ENCODE measurements at regions not wholly inside any gene's neighbourhood (a gene's known extent, or its start where the extent isn't known, plus 50 kb on each side); places are given as distances from the start of the nearest gene placed in this dataset.

GRCh38 chr14:97458661-97459579, 661.7 kb downstream of the VRK1 start:
- no peaks in the 10 kb centered on the region for H3K36me3 ChIP-seq (ENCODE audit: control insufficient read depth in 2 of 2, insufficient read depth in 2 of 2, low read length in 2 of 2)
- H3K9me3 ChIP-seq (ENCODE audit: control insufficient read depth in 2 of 2, low read length in 2 of 2), result peaks cover 0 to 6% of the 10 kb centered on the region in 2 donors
- peaks cover 0 to 2% of the 10 kb centered on the region in 2 donors for H3K27me3 ChIP-seq (ENCODE audit: control insufficient read depth in 2 of 2, insufficient read depth in 2 of 2, low read length in 2 of 2)
- H3K4me1 ChIP-seq (ENCODE audit: control insufficient read depth in 2 of 2, insufficient read depth in 2 of 2, low read length in 2 of 2), result peaks cover 12 to 16% of the 10 kb centered on the region in 2 donors
- H3K4me3 ChIP-seq (ENCODE audit: low read length in 2 of 2), result peak overlapping the region in 1 of 2 donors; percentile 59
- H3K27ac ChIP-seq (ENCODE audit: low read depth in 2 of 2, low read length in 2 of 2), result peak overlapping the region in 1 of 2 donors; percentile 35
- no peak overlapping the region for H3K9ac ChIP-seq (ENCODE audit: low read depth in 1 of 2, low read length in 2 of 2)

- H3K27ac ChIP-seq (ENCODE audit: low read depth in 2 of 2, low read length in 2 of 2), result no peak overlapping the region
- H3K9me3 ChIP-seq (ENCODE audit: control insufficient read depth in 2 of 2, low read length in 2 of 2), result peaks cover 0 to 6% of the 10 kb centered on the region in 2 donors
- H3K36me3 ChIP-seq (ENCODE audit: control insufficient read depth in 2 of 2, insufficient read depth in 2 of 2, low read length in 2 of 2), result no peaks in the 10 kb centered on the region
- H3K27me3 ChIP-seq (ENCODE audit: control insufficient read depth in 2 of 2, insufficient read depth in 2 of 2, low read length in 2 of 2), result peaks cover 0 to 2% of the 10 kb centered on the region in 2 donors
- peaks cover 3 to 4% of the 10 kb centered on the region in 2 donors for H3K4me1 ChIP-seq (ENCODE audit: control insufficient read depth in 2 of 2, insufficient read depth in 2 of 2, low read length in 2 of 2)
- H3K4me3 ChIP-seq (ENCODE audit: low read length in 2 of 2), result no peak overlapping the region
- no peak overlapping the region for H3K9ac ChIP-seq (ENCODE audit: low read depth in 1 of 2, low read length in 2 of 2)
Observed at GRCh38 chr14:97462081-97462480, 664.9 kb downstream of the VRK1 start.

GRCh38 chr14:97468220-97468619, 671.0 kb downstream of the VRK1 start:
- Histone ChIP-seq H3K27ac (ENCODE audit: low read depth in 2 of 2, low read length in 2 of 2) (no peak overlapping the region), H3K4me3 (ENCODE audit: low read length in 2 of 2) (no peak overlapping the region), H3K9ac (ENCODE audit: low read depth in 1 of 2, low read length in 2 of 2) (no peak overlapping the region), H3K4me1 (ENCODE audit: control insufficient read depth in 2 of 2, insufficient read depth in 2 of 2, low read length in 2 of 2) (no peaks in the 10 kb centered on the region), H3K36me3 (ENCODE audit: control insufficient read depth in 2 of 2, insufficient read depth in 2 of 2, low read length in 2 of 2) (no peaks in the 10 kb centered on the region), H3K9me3 (ENCODE audit: control insufficient read depth in 2 of 2, low read length in 2 of 2) (no peaks in the 10 kb centered on the region), H3K27me3 (ENCODE audit: control insufficient read depth in 2 of 2, insufficient read depth in 2 of 2, low read length in 2 of 2) (no peaks in the 10 kb centered on the region)

GRCh38 chr14:97477353-97477752, 680.2 kb downstream of the VRK1 start:
- Histone ChIP-seq H3K27me3 (ENCODE audit: control insufficient read depth in 2 of 2, insufficient read depth in 2 of 2, low read length in 2 of 2) (no peaks in the 10 kb centered on the region), H3K36me3 (ENCODE audit: control insufficient read depth in 2 of 2, insufficient read depth in 2 of 2, low read length in 2 of 2) (no peaks in the 10 kb centered on the region), H3K9ac (ENCODE audit: low read depth in 1 of 2, low read length in 2 of 2) (no peak overlapping the region), H3K4me1 (ENCODE audit: control insufficient read depth in 2 of 2, insufficient read depth in 2 of 2, low read length in 2 of 2) (no peaks in the 10 kb centered on the region), H3K9me3 (ENCODE audit: control insufficient read depth in 2 of 2, low read length in 2 of 2) (no peaks in the 10 kb centered on the region), H3K4me3 (ENCODE audit: low read length in 2 of 2) (no peak overlapping the region), H3K27ac (ENCODE audit: low read depth in 2 of 2, low read length in 2 of 2) (no peak overlapping the region)

GRCh38 chr14:97485201-97485600, 688.0 kb downstream of the VRK1 start:
- no peak overlapping the region for H3K27ac ChIP-seq (ENCODE audit: low read depth in 2 of 2, low read length in 2 of 2)
- H3K36me3 ChIP-seq (ENCODE audit: control insufficient read depth in 2 of 2, insufficient read depth in 2 of 2, low read length in 2 of 2), result no peaks in the 10 kb centered on the region
- no peaks in the 10 kb centered on the region for H3K9me3 ChIP-seq (ENCODE audit: control insufficient read depth in 2 of 2, low read length in 2 of 2)
- H3K4me3 ChIP-seq (ENCODE audit: low read length in 2 of 2), result no peak overlapping the region
- no peaks in the 10 kb centered on the region for H3K4me1 ChIP-seq (ENCODE audit: control insufficient read depth in 2 of 2, insufficient read depth in 2 of 2, low read length in 2 of 2)
- no peaks in the 10 kb centered on the region for H3K27me3 ChIP-seq (ENCODE audit: control insufficient read depth in 2 of 2, insufficient read depth in 2 of 2, low read length in 2 of 2)
- H3K9ac ChIP-seq (ENCODE audit: low read depth in 1 of 2, low read length in 2 of 2), result no peak overlapping the region

- H3K27ac ChIP-seq (ENCODE audit: low read depth in 2 of 2, low read length in 2 of 2), result no peak overlapping the region
- no peaks in the 10 kb centered on the region for H3K4me1 ChIP-seq (ENCODE audit: control insufficient read depth in 2 of 2, insufficient read depth in 2 of 2, low read length in 2 of 2)
- H3K36me3 ChIP-seq (ENCODE audit: control insufficient read depth in 2 of 2, insufficient read depth in 2 of 2, low read length in 2 of 2), result no peaks in the 10 kb centered on the region
- no peak overlapping the region for H3K4me3 ChIP-seq (ENCODE audit: low read length in 2 of 2)
- no peaks in the 10 kb centered on the region for H3K27me3 ChIP-seq (ENCODE audit: control insufficient read depth in 2 of 2, insufficient read depth in 2 of 2, low read length in 2 of 2)
- H3K9ac ChIP-seq (ENCODE audit: low read depth in 1 of 2, low read length in 2 of 2), result no peak overlapping the region
- H3K9me3 ChIP-seq (ENCODE audit: control insufficient read depth in 2 of 2, low read length in 2 of 2), result no peaks in the 10 kb centered on the region
Observed at GRCh38 chr14:97486601-97487120, 689.5 kb downstream of the VRK1 start.

- Histone ChIP-seq H3K9me3 (ENCODE audit: control insufficient read depth in 2 of 2, low read length in 2 of 2) (no peaks in the 10 kb centered on the region), H3K4me1 (ENCODE audit: control insufficient read depth in 2 of 2, insufficient read depth in 2 of 2, low read length in 2 of 2) (no peaks in the 10 kb centered on the region), H3K27me3 (ENCODE audit: control insufficient read depth in 2 of 2, insufficient read depth in 2 of 2, low read length in 2 of 2) (no peaks in the 10 kb centered on the region), H3K27ac (ENCODE audit: low read depth in 2 of 2, low read length in 2 of 2) (no peak overlapping the region), H3K4me3 (ENCODE audit: low read length in 2 of 2) (no peak overlapping the region), H3K9ac (ENCODE audit: low read depth in 1 of 2, low read length in 2 of 2) (no peak overlapping the region), H3K36me3 (ENCODE audit: control insufficient read depth in 2 of 2, insufficient read depth in 2 of 2, low read length in 2 of 2) (no peaks in the 10 kb centered on the region)
Observed at GRCh38 chr14:97489750-97490149, 692.6 kb downstream of the VRK1 start.

- no peaks in the 10 kb centered on the region for H3K4me1 ChIP-seq (ENCODE audit: control insufficient read depth in 2 of 2, insufficient read depth in 2 of 2, low read length in 2 of 2)
- H3K9ac ChIP-seq (ENCODE audit: low read depth in 1 of 2, low read length in 2 of 2), result no peak overlapping the region
- no peaks in the 10 kb centered on the region for H3K27me3 ChIP-seq (ENCODE audit: control insufficient read depth in 2 of 2, insufficient read depth in 2 of 2, low read length in 2 of 2)
- no peaks in the 10 kb centered on the region for H3K36me3 ChIP-seq (ENCODE audit: control insufficient read depth in 2 of 2, insufficient read depth in 2 of 2, low read length in 2 of 2)
- no peaks in the 10 kb centered on the region for H3K9me3 ChIP-seq (ENCODE audit: control insufficient read depth in 2 of 2, low read length in 2 of 2)
- H3K27ac ChIP-seq (ENCODE audit: low read depth in 2 of 2, low read length in 2 of 2), result no peak overlapping the region
- H3K4me3 ChIP-seq (ENCODE audit: low read length in 2 of 2), result no peak overlapping the region
Observed at GRCh38 chr14:97490521-97491070, 693.4 kb downstream of the VRK1 start.

- no peaks in the 10 kb centered on the region for H3K9me3 ChIP-seq (ENCODE audit: control insufficient read depth in 2 of 2, low read length in 2 of 2)
- no peak overlapping the region for H3K9ac ChIP-seq (ENCODE audit: low read depth in 1 of 2, low read length in 2 of 2)
Observed at GRCh38 chr14:97491697-97492096, 694.5 kb downstream of the VRK1 start.

GRCh38 chr14:97499790-97500481, 702.8 kb downstream of the VRK1 start:
- Histone ChIP-seq H3K36me3 (ENCODE audit: control insufficient read depth in 2 of 2, insufficient read depth in 2 of 2, low read length in 2 of 2) (no peaks in the 10 kb centered on the region), H3K27ac (ENCODE audit: low read depth in 2 of 2, low read length in 2 of 2) (no peak overlapping the region), H3K9ac (ENCODE audit: low read depth in 1 of 2, low read length in 2 of 2) (no peak overlapping the region), H3K27me3 (ENCODE audit: control insufficient read depth in 2 of 2, insufficient read depth in 2 of 2, low read length in 2 of 2) (no peaks in the 10 kb centered on the region), H3K9me3 (ENCODE audit: control insufficient read depth in 2 of 2, low read length in 2 of 2) (no peaks in the 10 kb centered on the region), H3K4me3 (ENCODE audit: low read length in 2 of 2) (no peak overlapping the region), H3K4me1 (ENCODE audit: control insufficient read depth in 2 of 2, insufficient read depth in 2 of 2, low read length in 2 of 2) (no peaks in the 10 kb centered on the region)

More at GRCh38 chr14:97491697-97492096, 694.5 kb downstream of the VRK1 start:
- H3K27me3 ChIP-seq (ENCODE audit: control insufficient read depth in 2 of 2, insufficient read depth in 2 of 2, low read length in 2 of 2), result no peaks in the 10 kb centered on the region
- H3K4me3 ChIP-seq (ENCODE audit: low read length in 2 of 2), result no peak overlapping the region
- H3K36me3 ChIP-seq (ENCODE audit: control insufficient read depth in 2 of 2, insufficient read depth in 2 of 2, low read length in 2 of 2), result no peaks in the 10 kb centered on the region
- H3K27ac ChIP-seq (ENCODE audit: low read depth in 2 of 2, low read length in 2 of 2), result no peak overlapping the region
- no peaks in the 10 kb centered on the region for H3K4me1 ChIP-seq (ENCODE audit: control insufficient read depth in 2 of 2, insufficient read depth in 2 of 2, low read length in 2 of 2)

Data from mucosa of rectum (tissue), 2 donors.